COLO829 (cell line): ENCODE measurements at regions not wholly inside any gene's neighbourhood (a gene's known extent, or its start where the extent isn't known, plus 50 kb on each side); places are given as distances from the start of the nearest gene placed in this dataset.
"Not testable (repeated sequence)": the region's sequence is repeated elsewhere in the genome, so short reads cannot be mapped to it uniquely, and the experiment has no call there.

Experiments
- DNase-seq: peaks from one replicate; pipeline ENCODE4 v3.0.0; 2012; ENCODE audit warnings: low spot score

DNA sequence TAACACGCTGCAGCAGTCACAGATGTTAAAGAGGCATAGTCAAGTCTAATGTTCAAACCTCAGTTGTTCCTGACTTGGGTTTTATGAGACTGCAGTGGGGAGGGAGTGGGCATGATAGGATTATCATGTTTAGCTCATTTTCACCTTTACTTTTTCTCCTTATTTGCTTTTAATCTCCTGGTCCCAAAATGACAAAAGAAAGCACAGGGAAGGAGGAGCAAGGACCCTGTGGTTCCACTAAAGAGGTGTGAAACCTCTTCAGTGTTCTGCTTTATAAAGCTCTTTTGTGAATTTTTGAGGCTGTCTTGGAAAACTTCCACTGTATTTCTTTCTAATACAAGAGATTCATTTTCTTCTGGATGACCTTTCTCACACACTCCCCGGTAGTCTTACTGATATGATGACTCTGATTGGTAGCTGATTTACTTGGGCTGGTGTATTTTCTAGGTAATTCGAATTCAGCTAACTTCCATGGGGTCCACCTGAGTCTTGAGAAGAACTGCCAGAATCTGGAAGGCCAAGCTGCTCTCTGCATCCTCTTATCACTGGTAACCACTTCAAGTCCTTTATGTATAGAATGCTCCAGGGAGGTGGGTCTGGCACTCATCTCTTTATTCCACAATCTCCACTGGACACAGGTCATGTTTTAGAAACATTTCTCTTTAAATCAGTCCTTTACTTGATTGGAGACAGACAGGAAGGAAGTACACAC lies 1364.4 kb upstream of the CDH9 start:
- DNase-seq, result no peak

DNA sequence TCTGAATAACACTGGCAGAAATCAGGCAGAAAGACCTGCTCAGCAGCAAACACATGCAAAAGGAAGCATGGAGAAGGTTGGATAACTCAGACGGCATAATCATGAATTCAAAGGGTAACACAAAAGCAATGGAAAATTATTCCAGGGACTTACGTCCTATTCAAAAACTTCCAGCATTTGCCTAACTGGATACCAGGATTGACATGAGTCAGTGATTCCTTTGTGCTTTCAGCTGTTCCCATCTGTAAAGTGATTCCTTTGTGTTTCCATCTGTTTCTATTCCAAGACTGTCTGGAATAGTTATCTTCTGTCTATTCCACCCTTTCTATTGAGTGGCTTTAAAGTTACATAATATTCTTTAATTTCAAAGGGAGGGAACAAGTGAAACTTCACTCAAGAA lies 1361.7 kb upstream of the CDH9 start:
- no peak for DNase-seq

GRCh38 chr5:28399211-28399610 lies 1360.8 kb upstream of the CDH9 start:
- DNase-seq, result no peak

GRCh38 chr5:28398185-28398584 lies 1359.8 kb upstream of the CDH9 start:
- DNase-seq, result no peak

GRCh38 chr5:28397502-28397941 lies 1359.1 kb upstream of the CDH9 start:
- no peak for DNase-seq

GRCh38 chr5:28391277-28391676 lies 1352.9 kb upstream of the CDH9 start:
- DNase-seq, result no peak

GRCh38 chr5:28390341-28390740 lies 1352.0 kb upstream of the CDH9 start:
- DNase-seq, result no peak

GRCh38 chr5:28389727-28390126 lies 1351.3 kb upstream of the CDH9 start:
- not testable (repeated sequence) for DNase-seq

GRCh38 chr5:28388428-28388827 lies 1350.0 kb upstream of the CDH9 start:
- no peak for DNase-seq

- DNase-seq, result no peak
Observed at GRCh38 chr5:28386712-28387111, 1348.3 kb upstream of the CDH9 start.

GRCh38 chr5:28380167-28380566 lies 1341.8 kb upstream of the CDH9 start:
- no peak for DNase-seq

DNA sequence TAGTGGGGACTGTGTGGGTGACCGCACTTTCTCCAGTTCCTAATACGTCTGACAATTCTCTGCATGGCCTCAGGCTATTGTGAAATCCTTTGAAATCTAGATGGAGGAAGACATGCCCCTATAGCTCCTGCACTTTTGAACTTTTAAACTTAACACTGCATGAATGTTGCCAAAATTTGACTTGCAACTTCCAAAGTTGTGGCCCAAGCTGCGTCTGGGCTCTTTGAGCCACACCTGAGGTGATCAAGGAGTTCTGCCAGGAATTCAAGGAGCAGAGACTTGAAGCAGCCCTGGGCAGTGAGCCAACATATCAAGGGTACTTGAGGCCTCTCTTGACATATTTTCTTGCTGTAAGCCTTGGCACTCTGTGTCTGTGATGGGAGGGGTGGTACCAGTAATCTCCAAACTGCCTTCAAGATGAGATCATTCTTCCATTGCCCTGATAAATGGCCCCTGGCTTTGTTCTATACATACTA lies 1336.1 kb upstream of the CDH9 start:
- no peak for DNase-seq

- DNase-seq, result no peak
Observed at GRCh38 chr5:28370896-28371295, 1332.5 kb upstream of the CDH9 start.

DNA sequence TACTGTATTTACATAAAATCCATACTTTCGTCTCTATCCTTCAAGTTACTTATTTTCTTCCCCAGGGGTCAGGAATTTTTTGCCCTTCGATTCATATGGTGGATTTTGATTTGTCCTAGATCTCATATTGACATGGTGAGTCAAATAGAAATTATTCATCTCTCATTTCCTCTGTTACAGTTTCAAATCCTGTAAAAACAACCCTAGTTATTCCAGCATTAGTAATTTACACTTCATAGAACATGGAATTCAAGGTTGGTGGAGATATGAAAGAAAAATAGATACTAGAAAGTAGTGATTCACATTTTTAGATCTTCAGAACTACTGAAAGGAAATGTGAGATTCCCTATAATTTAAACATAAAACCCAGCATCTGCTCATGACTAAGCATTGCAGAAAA lies 1331.0 kb upstream of the CDH9 start:
- DNase-seq, result no peak

- no peak for DNase-seq
Observed at GRCh38 chr5:28355831-28356230, 1317.4 kb upstream of the CDH9 start.

DNA sequence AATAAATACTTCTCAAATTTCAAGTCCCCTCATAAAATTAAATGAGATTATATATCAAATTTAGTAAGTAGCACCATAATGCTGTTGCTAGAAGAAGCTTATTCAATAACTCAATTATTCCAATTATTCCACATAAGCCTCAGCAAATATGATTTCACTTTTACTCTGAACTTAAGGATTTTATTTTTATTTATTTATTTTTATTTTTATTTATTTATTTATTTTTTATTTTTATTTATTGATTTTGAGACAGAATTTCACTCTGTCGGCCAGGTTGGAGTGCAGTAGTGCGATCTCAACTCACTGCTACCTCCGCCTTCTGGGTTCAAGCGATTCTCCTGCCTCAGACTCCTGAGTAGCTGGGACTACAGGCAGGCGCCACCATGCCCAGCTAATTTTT lies 1308.3 kb upstream of the CDH9 start:
- DNase-seq, result no peak

- DNase-seq, result peak; percentile 11
Observed at GRCh38 chr5:28344836-28345433, 1306.5 kb upstream of the CDH9 start.

DNA sequence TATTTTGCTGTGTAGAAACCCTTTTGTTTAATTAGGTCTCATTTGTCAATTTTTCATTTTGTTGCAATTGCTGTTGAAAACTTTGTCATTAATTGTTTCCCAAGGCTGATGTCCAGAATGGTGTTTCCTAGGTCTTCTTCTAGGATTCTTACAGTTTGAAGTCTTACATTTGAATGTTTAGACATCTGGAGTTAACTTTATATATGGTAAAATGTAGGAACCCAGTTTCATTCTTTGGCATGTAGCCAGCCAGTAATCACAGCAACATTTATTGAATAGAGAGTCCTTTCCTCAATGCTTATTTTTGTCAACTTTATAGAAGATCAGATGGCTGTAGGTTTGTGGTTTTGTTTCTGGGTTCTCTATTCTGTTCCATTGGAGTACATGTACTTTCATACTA lies 1290.8 kb upstream of the CDH9 start:
- DNase-seq, result no peak

GRCh38 chr5:28328681-28329080 lies 1290.3 kb upstream of the CDH9 start:
- DNase-seq, result no peak

DNA sequence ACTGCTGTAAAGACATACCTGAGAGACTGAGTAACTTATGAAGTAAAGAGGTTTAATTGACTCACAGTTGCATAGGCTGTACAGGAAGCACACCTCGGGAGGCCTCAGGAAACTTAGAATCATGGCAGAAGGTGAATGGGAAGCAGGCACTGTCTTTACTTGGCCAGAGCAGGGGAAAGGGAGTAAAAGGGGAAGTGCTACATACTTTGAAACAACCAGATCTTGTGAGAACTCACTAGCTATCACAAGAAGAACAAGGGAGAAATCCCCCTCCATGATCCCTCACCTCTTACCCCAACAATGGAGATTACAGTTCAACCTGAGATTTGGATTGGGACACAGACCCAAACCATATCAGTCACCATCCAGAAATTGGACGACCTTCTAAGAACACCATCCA lies 1285.8 kb upstream of the CDH9 start:
- no peak for DNase-seq

- no peak for DNase-seq
Observed at GRCh38 chr5:28313953-28314352, 1275.6 kb upstream of the CDH9 start.

DNA sequence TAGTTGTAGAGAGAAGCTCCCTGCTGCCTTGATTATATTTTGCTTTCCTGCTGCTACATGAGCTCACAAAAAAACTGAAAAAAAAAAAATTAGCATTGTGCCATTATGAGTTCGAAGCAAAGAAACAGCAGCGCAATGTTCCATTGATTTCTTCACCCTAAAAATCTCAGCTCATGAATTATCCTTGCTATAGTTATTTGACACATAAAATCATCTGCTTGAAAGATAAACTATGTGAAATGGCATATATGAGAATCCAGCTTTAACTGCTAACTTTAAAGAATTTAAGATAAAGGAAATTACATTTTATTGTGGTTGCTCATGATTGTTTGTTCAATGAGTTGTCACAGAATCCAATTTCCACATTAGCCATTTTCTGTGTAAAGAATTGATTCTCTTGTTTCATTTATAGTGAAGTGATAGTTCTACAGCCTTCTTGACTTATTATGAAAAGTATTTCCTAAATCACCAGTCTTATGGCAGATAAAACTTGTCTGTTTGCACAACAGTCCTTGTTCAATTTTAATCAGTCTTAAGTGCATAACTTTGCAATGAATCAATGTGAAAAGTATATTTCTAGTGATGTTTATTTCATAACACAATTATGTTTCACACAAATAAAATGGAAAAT lies 1275.0 kb upstream of the CDH9 start:
- DNase-seq, result no peak

- DNase-seq, result no peak
Observed at GRCh38 chr5:28310696-28311095, 1272.3 kb upstream of the CDH9 start.
